ENCODE measurements at regions not wholly inside any gene's neighbourhood (a gene's known extent, or its start where the extent isn't known, plus 50 kb on each side); places are given as distances from the start of the nearest gene placed in this dataset.
"Not testable (repeated sequence)": the region's sequence is repeated elsewhere in the genome, so short reads cannot be mapped to it uniquely, and the experiment has no call there.

GRCh38 chr1:182225755-182226154 is 164.2 kb upstream of the ZNF648 start:
- DNase-seq, result not testable (repeated sequence)

DNA sequence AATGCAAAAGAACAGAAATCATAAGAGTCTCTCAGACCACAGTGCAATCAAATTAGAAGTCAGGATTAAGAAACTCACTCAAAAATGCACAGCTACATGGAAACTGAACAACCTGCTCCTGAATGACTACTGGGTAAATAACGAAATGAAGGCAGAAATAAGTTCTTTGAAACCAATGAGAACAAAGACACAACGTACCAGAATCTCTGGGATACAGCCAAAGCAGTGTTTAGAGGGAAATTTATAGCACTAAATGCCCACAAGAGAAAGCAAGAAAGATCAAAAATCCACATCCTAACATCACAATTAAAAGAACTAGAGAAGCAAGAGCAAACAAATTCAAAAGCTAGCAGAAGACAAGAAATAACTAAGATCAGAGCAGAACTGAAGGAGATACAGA is 160.5 kb upstream of the ZNF648 start:
- DNase-seq, result not testable (repeated sequence)

DNA sequence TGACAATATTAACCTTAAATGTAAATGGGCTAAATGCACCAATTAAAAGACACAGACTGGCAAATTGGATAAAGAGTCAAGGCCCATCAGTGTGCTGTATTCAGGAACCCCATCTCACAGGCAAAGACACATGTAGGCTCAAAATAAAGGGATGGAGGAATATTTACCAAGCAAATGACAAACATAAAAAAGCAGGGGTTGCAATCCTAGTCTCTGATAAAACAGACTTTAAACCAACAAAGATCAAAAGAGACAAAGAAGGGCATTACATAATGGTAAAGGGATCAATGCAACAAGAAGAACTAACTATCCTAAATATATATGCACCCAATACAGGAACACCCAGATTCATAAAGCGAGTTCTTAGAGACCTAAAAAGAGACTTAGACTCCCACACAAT is 159.9 kb upstream of the ZNF648 start:
- DNase-seq, result not testable (repeated sequence)

DNA sequence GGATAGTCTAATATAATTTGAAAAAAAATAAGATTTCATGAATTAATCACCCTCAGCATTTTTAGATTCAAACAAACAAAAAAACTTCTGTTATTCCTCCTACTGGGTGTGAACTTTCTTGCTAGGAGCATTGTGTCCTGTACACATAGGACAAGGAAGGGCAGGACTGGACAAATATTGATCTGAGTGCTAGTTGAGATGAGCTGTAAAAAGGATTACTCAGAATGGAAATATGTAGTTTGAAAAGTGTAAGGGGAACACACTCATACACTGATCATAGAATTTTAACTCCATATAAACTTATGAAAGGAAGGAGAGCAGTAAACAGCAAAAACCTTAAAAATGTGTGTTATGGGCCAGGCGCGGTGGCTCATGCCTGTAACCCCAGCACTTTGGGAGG is 156.5 kb upstream of the ZNF648 start:
- no peak for DNase-seq

DNA sequence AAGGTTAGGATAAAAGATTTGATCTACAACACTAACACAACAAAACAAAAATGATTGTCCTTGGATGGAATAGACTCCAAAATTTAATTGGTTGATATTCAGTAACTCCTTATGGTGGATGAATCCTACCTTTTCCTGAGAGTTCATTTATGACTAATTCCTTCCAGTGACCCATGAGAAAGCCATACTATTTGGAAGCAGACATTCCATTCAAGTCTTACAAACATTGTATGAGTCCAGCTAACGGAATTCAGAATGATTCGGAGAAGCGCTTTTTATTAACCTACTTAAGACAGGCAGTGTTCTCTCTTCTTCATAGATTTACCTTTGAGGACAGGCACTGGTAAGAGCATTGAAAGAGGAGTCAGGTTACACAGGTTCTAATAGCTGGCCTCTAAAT is 155.6 kb upstream of the ZNF648 start:
- no peak for DNase-seq

DNA sequence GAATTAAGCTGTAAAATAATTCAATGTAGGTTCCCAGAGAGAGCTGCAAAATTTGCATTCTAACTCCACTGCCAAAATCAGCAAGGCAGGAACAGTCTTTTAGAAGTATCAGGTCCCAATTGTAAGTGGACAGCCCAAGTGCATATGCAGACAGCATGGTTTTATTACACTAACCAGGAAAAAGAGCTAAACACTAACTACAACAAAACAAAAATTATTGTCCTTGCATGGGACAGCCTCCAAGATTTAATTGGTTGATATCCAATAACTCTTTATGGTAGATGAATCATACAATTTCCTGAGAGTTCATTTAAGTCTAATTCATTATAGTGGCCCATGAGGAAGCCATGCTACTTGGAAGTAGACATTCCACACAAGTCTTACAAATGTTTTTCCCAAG is 154.3 kb upstream of the ZNF648 start:
- DNase-seq, result no peak

DNA sequence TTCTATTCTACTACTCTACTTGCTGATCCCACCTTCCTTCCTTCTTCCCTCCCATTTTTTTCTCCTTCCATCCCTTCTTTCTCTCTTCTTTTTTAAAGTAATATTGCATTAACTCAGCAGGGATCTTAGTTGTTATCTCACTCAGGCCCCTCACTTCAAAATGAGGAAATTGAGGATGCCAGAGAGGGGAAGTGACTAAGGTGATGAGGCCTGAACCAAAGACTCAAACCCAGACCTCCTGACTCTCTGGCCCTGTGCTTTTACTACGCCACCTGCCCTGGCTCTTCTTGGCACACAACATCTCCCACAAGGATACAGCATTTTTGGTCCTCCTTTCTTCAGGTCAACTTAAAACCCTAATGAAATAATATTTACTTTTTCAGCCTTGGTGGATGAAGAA is 151.7 kb upstream of the ZNF648 start:
- no peak for DNase-seq

- no peak for DNase-seq
These were observed 149.9 kb upstream of the ZNF648 start for GRCh38 chr1:182211386-182211785.

DNA sequence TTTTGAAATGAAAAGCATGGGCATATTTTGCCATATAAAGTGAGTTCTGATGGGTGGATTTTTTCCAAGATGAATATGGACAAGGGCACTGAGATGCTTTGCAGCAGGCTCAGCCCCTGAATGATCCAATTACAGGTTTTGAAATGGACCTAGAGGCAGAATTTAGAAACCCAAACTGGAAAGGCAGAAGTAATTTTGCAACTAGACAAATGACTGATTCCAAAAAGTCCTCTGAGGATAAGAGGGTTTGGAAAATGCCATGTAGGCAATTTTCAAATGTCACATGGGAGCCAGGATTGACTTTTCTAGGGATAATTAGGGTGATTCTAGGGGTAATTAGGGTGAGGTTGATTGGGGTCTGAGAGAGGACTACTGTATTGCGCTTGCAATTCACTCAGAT is 148.9 kb upstream of the ZNF648 start:
- no peak for DNase-seq

GRCh38 chr1:182207300-182207699 is 145.8 kb upstream of the ZNF648 start:
- DNase-seq, result no peak

- no peak for DNase-seq
These were observed 145.2 kb upstream of the ZNF648 start for GRCh38 chr1:182206626-182207239.

DNA sequence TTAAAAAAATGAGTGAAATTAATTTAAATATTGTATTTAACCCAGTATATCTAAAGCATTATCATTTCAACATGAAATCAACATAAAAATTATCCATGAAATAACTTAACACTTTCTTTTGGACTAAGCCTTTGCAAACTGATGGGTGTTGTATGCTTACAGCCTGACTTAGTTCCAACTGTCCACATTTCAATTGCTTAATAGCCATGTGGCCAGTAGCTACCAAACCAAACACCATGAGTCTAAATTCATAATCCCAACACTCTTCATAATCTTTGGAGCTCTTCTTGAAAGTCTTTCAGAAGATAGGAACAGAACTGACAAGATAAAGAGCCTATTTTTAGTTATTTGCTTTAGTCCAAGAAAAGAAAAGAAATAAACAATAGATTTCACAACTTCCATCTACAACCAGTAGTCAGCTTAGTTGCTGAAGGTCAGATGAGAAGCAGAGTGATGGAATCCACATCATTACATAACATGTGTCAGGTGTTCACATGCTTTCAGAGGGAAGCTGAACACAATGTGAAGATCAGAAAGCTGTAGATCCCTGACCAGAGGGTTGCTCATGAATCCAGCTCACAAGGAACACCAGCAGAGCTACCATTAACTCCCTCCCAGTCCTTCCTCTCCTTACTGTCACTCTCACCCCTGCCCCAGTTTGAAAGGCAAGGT is 144.0 kb upstream of the ZNF648 start:
- no peak for DNase-seq

DNA sequence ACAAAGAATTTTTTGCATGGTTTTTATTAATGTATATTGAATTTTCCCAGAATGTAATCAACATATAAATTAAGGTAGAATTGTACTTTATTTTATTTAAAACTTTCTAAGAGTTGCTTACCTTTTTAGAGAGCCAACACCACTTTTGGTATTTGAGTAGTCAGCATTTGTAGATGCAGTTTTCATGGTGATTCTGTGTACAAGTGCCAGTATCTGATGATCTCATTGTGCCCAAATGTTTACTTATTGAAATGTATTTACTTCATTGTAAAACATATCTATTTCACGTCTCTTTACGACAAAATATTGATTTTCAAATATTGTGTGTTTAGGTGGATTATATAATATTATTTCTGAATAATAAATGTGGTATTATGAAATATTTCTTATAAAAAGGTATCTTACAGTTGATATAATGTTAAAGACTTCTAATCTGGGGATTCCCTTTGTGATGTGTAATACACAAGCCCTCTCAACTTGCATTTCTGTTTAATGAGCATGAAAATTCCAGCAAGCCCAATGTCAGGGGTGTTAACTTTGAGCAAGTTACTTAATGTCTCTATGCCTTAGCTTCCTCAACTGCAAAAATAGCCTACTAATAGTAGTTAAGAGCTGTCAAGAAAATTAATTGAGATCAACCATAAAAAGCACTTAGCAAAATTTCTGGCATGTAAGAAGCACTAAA is 141.8 kb upstream of the ZNF648 start:
- DNase-seq, result no peak

DNA sequence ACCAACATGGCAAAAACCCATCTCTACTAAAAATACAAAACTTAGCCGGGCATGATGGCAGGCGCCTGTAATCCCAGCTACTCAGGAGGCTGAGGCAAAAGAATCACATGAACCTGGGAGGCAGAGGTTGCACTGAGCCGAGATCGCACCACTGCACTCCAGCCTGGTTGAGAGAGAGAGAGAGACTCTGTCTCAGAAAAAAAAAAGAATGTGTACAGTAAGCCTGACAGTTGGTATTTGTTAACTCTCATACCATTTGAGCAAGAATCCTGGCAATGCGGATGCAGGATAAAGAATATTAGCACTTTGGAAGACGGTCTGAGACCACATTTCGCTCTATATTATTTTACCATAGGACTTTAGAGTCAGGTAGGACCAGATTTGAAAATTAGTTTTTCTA is 140.0 kb upstream of the ZNF648 start:
- DNase-seq, result not testable (repeated sequence)

- DNase-seq, result no peak
These were observed 138.7 kb upstream of the ZNF648 start for GRCh38 chr1:182200025-182200812.

- no peak for DNase-seq
These were observed 136.6 kb upstream of the ZNF648 start for GRCh38 chr1:182198006-182198605.

DNA sequence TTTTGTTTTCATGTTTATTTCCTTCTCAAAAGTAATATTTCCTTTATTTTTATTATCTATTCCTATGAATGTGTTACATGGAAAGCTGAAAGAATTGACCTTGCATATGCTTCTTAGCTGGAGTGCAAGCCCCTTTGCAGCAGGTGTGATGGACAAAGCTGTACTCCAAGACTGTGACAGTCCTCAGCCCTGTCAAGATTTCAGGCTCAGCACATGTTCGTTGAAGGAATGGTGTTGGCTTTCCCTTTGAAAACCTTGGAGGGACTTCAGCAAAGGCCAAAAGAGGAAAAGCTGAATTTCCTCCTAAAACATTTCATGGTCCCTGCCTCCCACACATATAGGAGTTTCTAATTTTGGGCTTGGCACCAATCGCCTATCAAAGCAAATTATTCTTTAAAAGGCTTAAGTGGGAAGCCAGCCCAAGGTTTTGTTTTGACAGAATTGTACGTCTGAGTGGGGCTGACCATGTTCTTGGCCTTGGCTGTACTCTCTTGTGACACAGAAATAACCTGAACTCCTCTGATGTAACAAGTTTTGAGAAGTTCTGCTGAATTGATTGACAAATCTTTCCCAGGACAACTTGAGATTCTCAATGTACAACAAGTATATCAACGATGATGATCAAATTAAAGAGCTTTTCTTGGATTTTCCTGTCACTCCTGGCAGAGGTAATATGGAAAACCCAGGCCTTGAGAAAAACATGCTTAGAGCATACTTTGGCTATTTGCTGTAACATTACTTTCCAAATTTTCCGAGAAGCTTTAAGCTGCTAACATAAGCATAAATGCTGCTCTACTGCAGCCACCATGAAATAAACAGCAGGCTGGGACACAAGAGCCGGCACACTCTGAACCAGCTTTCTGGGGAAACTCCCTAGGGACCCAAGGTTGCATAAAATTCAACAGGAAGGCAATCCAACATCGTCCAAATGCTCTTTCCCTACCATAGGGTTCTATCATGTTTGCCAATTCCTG is 135.7 kb upstream of the ZNF648 start:
- no peak for DNase-seq

- no peak for DNase-seq
These were observed 134.2 kb upstream of the ZNF648 start for GRCh38 chr1:182195733-182196132.

DNA sequence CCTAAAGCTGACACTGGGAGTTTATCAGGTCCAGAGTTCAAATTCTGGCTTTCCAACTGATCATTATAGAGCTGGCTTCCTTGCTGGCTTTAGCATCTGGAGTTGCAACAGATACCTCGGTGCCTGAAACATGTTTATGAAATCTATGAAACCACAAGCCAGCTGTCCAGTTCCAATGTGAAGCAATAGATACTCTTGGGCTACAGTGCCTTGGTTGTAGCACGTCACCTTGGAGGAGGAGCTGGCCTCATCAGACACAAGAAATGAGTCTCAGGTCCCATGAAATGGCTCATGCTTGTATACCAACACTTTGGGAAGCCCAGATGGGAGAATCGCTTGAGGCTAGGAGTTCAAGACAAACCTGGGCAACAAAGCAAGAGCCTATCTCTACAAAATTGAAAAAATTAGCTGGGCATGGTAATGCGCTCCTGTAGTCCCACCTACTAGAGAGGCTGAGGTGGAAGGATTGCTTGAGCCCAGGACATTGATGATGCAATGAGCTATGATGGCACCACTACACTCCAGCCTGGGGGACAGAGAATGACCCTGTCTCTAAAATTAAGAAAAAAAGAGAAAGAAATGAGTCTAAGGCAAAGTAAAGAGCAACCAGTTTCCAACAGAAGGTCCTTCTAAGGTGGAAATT is 132.5 kb upstream of the ZNF648 start:
- no peak for DNase-seq

GRCh38 chr1:182192966-182193365 is 131.5 kb upstream of the ZNF648 start:
- DNase-seq, result no peak

DNA sequence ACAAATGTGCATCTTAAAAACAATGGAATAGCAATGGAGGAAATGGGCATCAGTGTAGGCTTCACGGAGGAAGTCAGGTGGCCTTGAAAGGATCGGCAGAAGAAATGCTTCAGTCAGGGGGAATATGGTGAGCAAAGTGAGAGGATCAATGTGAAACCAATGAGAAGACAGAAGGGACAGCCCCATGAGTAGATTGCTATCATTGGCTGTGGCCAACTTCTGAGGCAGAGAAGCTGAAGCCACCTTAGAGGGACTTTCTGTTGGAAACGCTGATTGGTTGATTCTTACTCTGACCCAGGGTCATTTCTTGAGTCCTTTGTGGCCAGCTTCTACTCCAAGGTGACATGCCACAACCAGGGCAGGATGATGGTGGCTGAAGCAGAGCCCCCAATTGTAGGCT is 130.7 kb upstream of the ZNF648 start:
- no peak for DNase-seq
